Skeletal muscle satellite cell (primary cell): ENCODE measurements at regions not wholly inside any gene's neighbourhood (a gene's known extent, or its start where the extent isn't known, plus 50 kb on each side); places are given as distances from the start of the nearest gene placed in this dataset.

Experiments
- H3K27me3 ChIP-seq: 2 replicates; pipeline ENCODE4 v1.7.0; 2013; ENCODE audit warnings: low read length; ENCODE audit not compliant: control insufficient read depth, insufficient read depth
- H3K36me3 ChIP-seq: 2 replicates; pipeline ENCODE4 v1.7.0; 2013; ENCODE audit warnings: mild to moderate bottlenecking, control low read depth, low read length; ENCODE audit not compliant: insufficient read depth
- H3K4me1 ChIP-seq: 2 replicates; pipeline ENCODE4 v1.7.0; 2013; ENCODE audit warnings: low read length; ENCODE audit not compliant: control insufficient read depth, insufficient read depth
- H3K4me2 ChIP-seq: 2 replicates; pipeline ENCODE4 v1.7.0; 2013; ENCODE audit warnings: mild to moderate bottlenecking, low read length
- H3K4me3 ChIP-seq: 2 replicates; pipeline ENCODE4 v1.7.0; 2013; ENCODE audit warnings: low read length
- H3K9ac ChIP-seq: 2 replicates; pipeline ENCODE4 v1.7.0; 2013; ENCODE audit warnings: mild to moderate bottlenecking, low read depth, low read length, moderate library complexity
- H3K9me3 ChIP-seq: replicated peaks from 2 replicates; pipeline ENCODE4 v1.7.0; 2013; ENCODE audit warnings: mild to moderate bottlenecking, control low read depth, low read length

DNA sequence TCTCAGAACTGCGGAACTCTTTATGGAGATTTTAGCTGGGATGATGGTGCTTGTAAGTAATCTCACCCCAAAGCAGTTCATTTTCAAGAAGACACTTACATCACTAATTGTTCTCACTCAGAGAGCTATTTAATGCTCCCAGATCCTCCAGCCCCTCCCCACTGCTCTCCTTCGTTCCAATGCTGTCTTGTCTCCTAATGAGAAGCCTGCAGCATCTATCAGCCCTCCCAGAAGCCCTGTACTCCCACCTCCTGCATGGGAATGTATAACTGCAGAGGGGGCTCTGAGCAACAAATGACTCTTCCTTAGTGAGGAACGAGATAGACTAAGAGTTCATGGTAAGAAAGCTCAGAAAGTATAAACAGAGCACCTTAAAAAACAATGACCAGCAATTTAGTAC is 377.4 kb upstream of the RUNX1 start:
- Histone ChIP-seq H3K4me3 (no peak overlapping the region), H3K9me3 (peaks cover 10% of the 10 kb centered on the region), H3K36me3 (no peaks in the 10 kb centered on the region)

GRCh38 chr21:35424122-35424521 is 375.0 kb upstream of the RUNX1 start:
- peaks cover 15% of the 10 kb centered on the region for H3K4me1 ChIP-seq
- no peak overlapping the region for H3K4me3 ChIP-seq
- no peak overlapping the region for H3K4me2 ChIP-seq
- peaks cover 12% of the 10 kb centered on the region for H3K9me3 ChIP-seq
- H3K9ac ChIP-seq, result no peak overlapping the region
- H3K27me3 ChIP-seq, result no peaks in the 10 kb centered on the region
- H3K36me3 ChIP-seq, result no peaks in the 10 kb centered on the region

More for the DNA sequence above, 377.4 kb upstream of the RUNX1 start:
- Histone ChIP-seq H3K4me2 (no peak overlapping the region), H3K4me1 (peaks cover 15% of the 10 kb centered on the region), H3K27me3 (no peaks in the 10 kb centered on the region), H3K9ac (no peak overlapping the region)

- Histone ChIP-seq H3K4me1 (peaks cover 11% of the 10 kb centered on the region), H3K4me2 (no peak overlapping the region), H3K9ac (no peak overlapping the region), H3K36me3 (no peaks in the 10 kb centered on the region), H3K4me3 (no peak overlapping the region), H3K27me3 (no peaks in the 10 kb centered on the region), H3K9me3 (peaks cover 12% of the 10 kb centered on the region)
Measured at GRCh38 chr21:35423709-35424108, 374.6 kb upstream of the RUNX1 start.

- no peak overlapping the region for H3K4me2 ChIP-seq
- H3K4me3 ChIP-seq, result no peak overlapping the region
- H3K4me1 ChIP-seq, result no peaks in the 10 kb centered on the region
- H3K9me3 ChIP-seq, result peaks cover 12% of the 10 kb centered on the region
- no peaks in the 10 kb centered on the region for H3K27me3 ChIP-seq
- no peak overlapping the region for H3K9ac ChIP-seq
- H3K36me3 ChIP-seq, result no peaks in the 10 kb centered on the region
Measured at GRCh38 chr21:35422011-35422410, 372.9 kb upstream of the RUNX1 start.

GRCh38 chr21:35421221-35421620 is 372.1 kb upstream of the RUNX1 start:
- Histone ChIP-seq H3K36me3 (no peaks in the 10 kb centered on the region), H3K4me2 (no peak overlapping the region), H3K9me3 (peaks cover 12% of the 10 kb centered on the region), H3K9ac (no peak overlapping the region), H3K4me3 (no peak overlapping the region), H3K27me3 (no peaks in the 10 kb centered on the region), H3K4me1 (no peaks in the 10 kb centered on the region)

- no peak overlapping the region for H3K4me2 ChIP-seq
- H3K9me3 ChIP-seq, result peaks cover 12% of the 10 kb centered on the region
- no peak overlapping the region for H3K9ac ChIP-seq
- H3K4me3 ChIP-seq, result no peak overlapping the region
- H3K27me3 ChIP-seq, result no peaks in the 10 kb centered on the region
- no peaks in the 10 kb centered on the region for H3K4me1 ChIP-seq
- H3K36me3 ChIP-seq, result no peaks in the 10 kb centered on the region
Measured at GRCh38 chr21:35420656-35421055, 371.6 kb upstream of the RUNX1 start.

- H3K27me3 ChIP-seq, result no peaks in the 10 kb centered on the region
- H3K4me1 ChIP-seq, result no peaks in the 10 kb centered on the region
- H3K4me2 ChIP-seq, result no peak overlapping the region
- no peak overlapping the region for H3K9ac ChIP-seq
- peaks cover 12% of the 10 kb centered on the region for H3K9me3 ChIP-seq
- H3K36me3 ChIP-seq, result no peaks in the 10 kb centered on the region
- H3K4me3 ChIP-seq, result no peak overlapping the region
Measured at GRCh38 chr21:35417762-35418161, 368.7 kb upstream of the RUNX1 start.

DNA sequence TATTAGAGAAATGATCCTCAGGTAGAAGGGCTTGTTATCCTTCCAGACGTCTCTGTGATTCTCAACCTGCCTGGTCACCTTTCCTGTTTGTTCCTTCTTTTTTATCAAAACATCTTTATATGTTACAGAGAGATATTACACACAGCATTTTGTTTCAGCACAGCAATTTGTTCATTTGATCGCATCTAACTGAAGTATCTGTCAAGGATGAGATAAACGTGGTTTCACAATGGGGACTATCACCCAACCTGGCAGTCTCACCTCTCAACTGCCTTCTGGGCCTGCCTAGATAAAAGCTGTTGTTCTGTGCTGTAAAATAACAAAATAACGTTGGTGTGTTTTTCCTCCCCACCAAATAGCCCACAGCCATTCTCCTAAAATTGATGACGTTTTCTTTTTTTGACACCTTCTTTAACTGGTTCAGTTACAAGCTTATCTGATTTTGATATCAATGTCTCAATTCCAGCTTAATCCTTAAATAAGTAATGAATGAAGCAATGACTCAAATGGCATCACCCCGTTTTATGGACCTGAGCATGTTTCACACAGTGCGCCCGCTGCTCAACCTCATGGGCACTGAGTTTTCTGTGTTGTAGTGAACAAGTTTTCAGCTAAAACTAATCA is 367.9 kb upstream of the RUNX1 start:
- no peaks in the 10 kb centered on the region for H3K27me3 ChIP-seq
- no peaks in the 10 kb centered on the region for H3K4me1 ChIP-seq
- no peak overlapping the region for H3K4me3 ChIP-seq
- no peak overlapping the region for H3K4me2 ChIP-seq
- no peaks in the 10 kb centered on the region for H3K36me3 ChIP-seq
- H3K9me3 ChIP-seq, result peaks cover 6% of the 10 kb centered on the region
- H3K9ac ChIP-seq, result no peak overlapping the region

DNA sequence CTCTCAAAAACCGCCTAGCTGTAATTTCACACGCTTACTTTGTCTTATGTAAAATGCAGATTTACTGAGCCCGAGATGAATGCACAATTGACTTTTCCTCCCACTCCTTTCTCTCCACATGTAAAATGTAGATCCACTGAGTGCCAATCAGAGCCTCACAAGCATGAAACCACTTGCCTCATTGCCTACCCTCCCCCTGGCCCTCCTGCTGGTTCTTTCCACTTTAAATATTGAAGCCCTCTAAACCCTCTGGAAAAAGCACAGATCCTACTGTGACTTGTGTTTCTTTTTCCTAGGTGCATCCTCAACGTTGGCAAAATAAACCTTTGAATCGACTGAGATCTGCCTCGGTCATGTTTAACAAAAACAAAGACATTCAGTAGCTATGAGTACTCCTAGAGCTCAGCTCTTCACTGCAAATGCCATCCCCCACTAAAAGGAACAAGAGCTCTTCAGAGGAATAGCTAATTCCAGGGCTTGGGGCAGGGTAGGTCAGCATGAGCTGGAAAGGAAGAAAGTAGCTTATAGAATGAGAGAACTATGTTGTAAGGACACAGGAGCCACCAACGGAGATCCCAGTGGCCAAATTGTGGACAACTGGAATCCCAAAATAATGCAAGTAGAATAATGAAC is 365.5 kb upstream of the RUNX1 start:
- Histone ChIP-seq H3K27me3 (no peaks in the 10 kb centered on the region), H3K9me3 (no peaks in the 10 kb centered on the region), H3K4me2 (no peak overlapping the region), H3K36me3 (no peaks in the 10 kb centered on the region), H3K9ac (no peak overlapping the region), H3K4me3 (no peak overlapping the region), H3K4me1 (no peaks in the 10 kb centered on the region)

DNA sequence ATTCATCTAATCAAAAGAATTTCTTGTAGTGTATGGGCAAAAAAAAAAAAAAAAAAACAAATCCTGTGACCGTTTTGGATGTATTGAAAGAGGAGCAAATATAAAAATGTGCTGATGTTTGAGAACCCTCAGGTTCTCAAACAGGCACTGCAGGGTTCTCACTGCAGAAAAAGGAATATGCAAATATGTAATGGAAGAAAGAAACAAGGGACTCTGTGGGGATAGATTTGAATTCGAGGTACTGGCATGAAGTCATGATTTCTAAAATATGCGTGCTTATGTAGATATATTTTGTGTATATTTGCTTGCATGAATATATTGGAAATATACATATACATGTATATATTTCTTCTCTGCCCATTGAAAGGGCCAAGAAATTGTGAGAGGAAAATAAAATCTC is 365.0 kb upstream of the RUNX1 start:
- Histone ChIP-seq H3K4me1 (no peaks in the 10 kb centered on the region), H3K9ac (no peak overlapping the region), H3K9me3 (no peaks in the 10 kb centered on the region), H3K36me3 (no peaks in the 10 kb centered on the region), H3K4me2 (no peak overlapping the region), H3K4me3 (no peak overlapping the region), H3K27me3 (no peaks in the 10 kb centered on the region)

DNA sequence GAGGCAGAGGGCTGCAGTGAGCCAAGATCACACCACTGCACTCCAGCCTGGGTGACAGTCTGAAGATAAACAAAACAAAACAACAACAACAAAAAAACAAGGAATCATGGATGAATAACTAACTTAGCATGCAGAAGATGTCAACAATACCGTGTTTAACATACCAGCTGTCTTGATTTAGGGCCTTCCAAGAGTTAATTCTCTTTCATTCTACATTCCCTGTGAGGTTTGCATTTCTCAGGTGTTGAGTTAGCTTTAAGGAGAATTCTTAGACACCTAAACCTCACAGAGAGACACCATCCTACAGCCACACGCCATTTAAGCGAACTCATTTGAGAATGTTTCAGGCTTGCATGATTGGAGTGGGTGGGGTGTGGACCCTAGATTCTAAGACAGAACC is 363.1 kb upstream of the RUNX1 start:
- H3K9me3 ChIP-seq, result no peaks in the 10 kb centered on the region
- H3K9ac ChIP-seq, result no peak overlapping the region
- peaks cover 7% of the 10 kb centered on the region for H3K4me1 ChIP-seq
- H3K4me3 ChIP-seq, result no peak overlapping the region
- no peak overlapping the region for H3K4me2 ChIP-seq
- no peaks in the 10 kb centered on the region for H3K27me3 ChIP-seq
- H3K36me3 ChIP-seq, result no peaks in the 10 kb centered on the region

- no peaks in the 10 kb centered on the region for H3K9me3 ChIP-seq
- no peaks in the 10 kb centered on the region for H3K27me3 ChIP-seq
- peaks cover 7% of the 10 kb centered on the region for H3K4me1 ChIP-seq
- H3K36me3 ChIP-seq, result no peaks in the 10 kb centered on the region
- H3K9ac ChIP-seq, result no peak overlapping the region
- H3K4me3 ChIP-seq, result no peak overlapping the region
- H3K4me2 ChIP-seq, result no peak overlapping the region
Measured at GRCh38 chr21:35411434-35411833, 362.3 kb upstream of the RUNX1 start.
